ENCODE measurements at regions not wholly inside any gene's neighbourhood (a gene's known extent, or its start where the extent isn't known, plus 50 kb on each side); places are given as distances from the start of the nearest gene placed in this dataset.
A peak's percentile ranks its signal among the peaks of the same experiment; 100 is the strongest.

- Mint-ChIP-seq H3K4me3 (no peak overlapping the region), H3K36me3 (ENCODE audit: low read depth) (no peaks in the 10 kb centered on the region), H3K4me1 (no peaks in the 10 kb centered on the region), H3K27me3 (ENCODE audit: insufficient read depth, low read depth, poor library complexity) (no peaks in the 10 kb centered on the region), H3K9me3 (no peaks in the 10 kb centered on the region), H3K27ac (no peak overlapping the region)
- Histone ChIP-seq H3K27ac (ENCODE audit: low read depth) (no peak overlapping the region), H3K27me3 (ENCODE audit: insufficient read depth) (no peaks in the 10 kb centered on the region), H3K4me2 (no peak overlapping the region), H4K20me1 (replicated peaks; ENCODE audit: insufficient read depth) (no peaks in the 10 kb centered on the region), H3K9me2 (ENCODE audit: insufficient read depth) (no peaks in the 10 kb centered on the region; the same call in 1 of the 2 replicates), H3K4me3 (no peak overlapping the region), H3K79me2 (replicated peaks; ENCODE audit: insufficient read depth) (no peaks in the 10 kb centered on the region), H3F3A (replicated peaks; ENCODE audit: low read depth) (no peaks in the 10 kb centered on the region), H3K36me3 (ENCODE audit: insufficient read depth) (no peaks in the 10 kb centered on the region), H3K4me1 (ENCODE audit: insufficient read depth) (no peaks in the 10 kb centered on the region), H2AFZ (no peak overlapping the region)
- TF ChIP-seq JUNB (IDR thresholded peaks at IDR 0.05; ENCODE audit: unreplicated experiment) (no peak), STAT1 (IDR thresholded peaks at IDR 0.05; ENCODE audit: unreplicated experiment) (no peak)
- DNase-seq (ENCODE audit: low spot score) (no peak), ATAC-seq (no peak)
Observed at GRCh38 chr13:105591277-105591676, 944.2 kb downstream of the EFNB2 start.

- Histone ChIP-seq H2AFZ (no peak overlapping the region), H3F3A (replicated peaks; ENCODE audit: low read depth) (no peaks in the 10 kb centered on the region), H3K79me2 (replicated peaks; ENCODE audit: insufficient read depth) (no peaks in the 10 kb centered on the region), H3K27me3 (ENCODE audit: insufficient read depth) (no peaks in the 10 kb centered on the region), H4K20me1 (replicated peaks; ENCODE audit: insufficient read depth) (no peaks in the 10 kb centered on the region), H3K4me2 (no peak overlapping the region), H3K27ac (ENCODE audit: low read depth) (no peak overlapping the region), H3K4me1 (ENCODE audit: insufficient read depth) (no peaks in the 10 kb centered on the region), H3K9me2 (ENCODE audit: insufficient read depth) (no peaks in the 10 kb centered on the region; the same call in 1 of the 2 replicates), H3K36me3 (ENCODE audit: insufficient read depth) (no peaks in the 10 kb centered on the region), H3K4me3 (no peak overlapping the region)
- peak; percentile 1 for DNase-seq (ENCODE audit: low spot score)
- Mint-ChIP-seq H3K9me3 (no peaks in the 10 kb centered on the region), H3K27ac (no peak overlapping the region; the same call in 1 of the 2 replicates), H3K4me3 (no peak overlapping the region), H3K27me3 (ENCODE audit: insufficient read depth, low read depth, poor library complexity) (peaks cover 2% of the 10 kb centered on the region), H3K36me3 (ENCODE audit: low read depth) (no peaks in the 10 kb centered on the region), H3K4me1 (no peaks in the 10 kb centered on the region)
- TF ChIP-seq ZNF114 (CRISPR knock-in tag; IDR thresholded peaks at IDR 0.05) (no peak), ZNF462 (CRISPR knock-in tag; IDR thresholded peaks at IDR 0.05) (no peak), ZNF331 (CRISPR knock-in tag; IDR thresholded peaks at IDR 0.05; ENCODE audit: low read depth) (no peak), CTCF (conservative IDR thresholded peaks at IDR 0.05; ENCODE audit: low read depth in 2 of 2) (no peak), EZH2 (IDR thresholded peaks at IDR 0.05; ENCODE audit: low read depth, unreplicated experiment) (no peak)
- ATAC-seq: no peak
Observed at GRCh38 chr13:105587786-105588185, 947.7 kb downstream of the EFNB2 start.

Data from GM23338 (cell line).